OCI-LY7 (cell line): ENCODE measurements at regions not wholly inside any gene's neighbourhood (a gene's known extent, or its start where the extent isn't known, plus 50 kb on each side); places are given as distances from the start of the nearest gene placed in this dataset.

ENCODE experiments used
- CTCF ChIP-seq: fragments of 200-600 bp; sonication (generic); conservative IDR thresholded peaks from 2 replicates; pipeline ENCODE4 v1.5.1; 2014; ENCODE audit warnings: mild to moderate bottlenecking, antibody characterized with exemption, low read length, moderate library complexity, mixed read lengths
- EZH2phosphoT487 ChIP-seq: fragments of 200-600 bp; sonication (generic); IDR thresholded peaks from 2 replicates; pipeline ENCODE4 v1.6.1; 2018; ENCODE audit warnings: low read depth, borderline replicate concordance, mild to moderate bottlenecking, mixed run types, antibody characterized with exemption, low read length, moderate library complexity, mixed read lengths

- TF ChIP-seq CTCF (no peak), EZH2phosphoT487 (no peak)
Observed at GRCh38 chr14:105938055-105938863, 411.9 kb downstream of the TMEM121 start.
